GM18951 (cell line): ENCODE measurements at regions not wholly inside any gene's neighbourhood (a gene's known extent, or its start where the extent isn't known, plus 50 kb on each side); places are given as distances from the start of the nearest gene placed in this dataset.
"Not testable (repeated sequence)": the region's sequence is repeated elsewhere in the genome, so short reads cannot be mapped to it uniquely, and the experiment has no call there.

ENCODE experiments used
- POLR2A ChIP-seq: IDR thresholded peaks from 4 replicates; pipeline ENCODE4 v1.6.1; 2011; ENCODE audit warnings: mild to moderate bottlenecking; ENCODE audit not compliant: insufficient read length, insufficient read depth; ENCODE audit errors: extremely low read depth
- in situ Hi-C: fragments of 300-500 bp; cut with MboI; formaldehyde crosslinking; loops from one replicate; pipeline ENCODE4 v1.12.0; 2022; ENCODE audit warnings: low sequenced_read_pairs, mixed read lengths, inconsistent platforms; ENCODE audit not compliant: unreplicated experiment

DNA sequence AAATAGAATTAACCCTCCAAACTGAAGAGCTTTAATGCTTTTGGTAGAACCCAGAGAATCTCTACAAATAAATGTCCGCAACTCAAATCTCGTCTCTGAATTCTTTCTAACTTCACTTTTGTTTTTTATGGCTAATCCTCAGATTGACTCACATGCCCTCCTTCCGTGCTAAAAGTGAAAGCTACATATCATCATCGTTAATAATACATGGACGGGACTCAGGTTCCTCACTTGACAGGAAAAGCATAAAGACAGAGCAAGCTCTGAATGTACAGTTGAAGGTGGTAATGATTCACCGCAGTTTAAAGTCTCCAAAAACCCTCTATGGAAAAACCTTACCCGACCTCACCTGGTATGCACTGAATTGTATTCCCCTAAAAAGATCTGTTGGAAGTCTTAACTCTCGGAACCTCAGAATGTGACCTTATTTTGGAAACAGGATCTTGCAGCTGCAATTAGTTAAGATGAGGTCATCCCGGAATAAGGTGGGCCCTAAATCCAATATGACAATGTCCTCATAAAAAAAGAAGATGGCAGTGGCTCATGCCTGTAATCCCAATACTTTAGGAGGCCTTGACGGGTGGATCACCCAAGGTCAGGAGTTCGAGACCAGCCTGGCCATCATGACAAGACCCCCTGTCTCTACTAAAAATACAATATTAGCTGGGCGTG, 147.4 kb upstream of the FOXN3 start:
- TF ChIP-seq POLR2A: no peak
- in situ Hi-C loops: no loop called here

DNA sequence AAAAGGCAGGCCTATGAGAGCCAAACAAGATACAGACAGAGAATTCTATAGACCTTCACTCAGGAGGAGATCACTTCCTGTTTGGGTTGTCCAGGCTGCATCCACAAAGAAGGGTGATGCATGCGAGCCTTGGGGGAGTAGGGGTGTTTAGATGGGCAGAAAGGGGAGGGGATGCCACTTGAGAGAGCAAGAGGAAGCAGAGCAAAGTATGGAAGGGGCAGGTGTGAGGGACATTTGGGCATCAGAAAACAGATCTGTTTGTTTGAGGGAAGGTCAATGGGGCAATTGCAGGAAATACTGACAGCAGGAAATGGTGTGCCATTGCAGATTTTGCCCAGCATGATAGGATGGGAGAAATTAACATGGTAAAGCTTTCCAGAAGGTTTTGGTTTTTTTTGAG, 146.4 kb upstream of the FOXN3 start:
- in situ Hi-C loops: no loop called here

DNA sequence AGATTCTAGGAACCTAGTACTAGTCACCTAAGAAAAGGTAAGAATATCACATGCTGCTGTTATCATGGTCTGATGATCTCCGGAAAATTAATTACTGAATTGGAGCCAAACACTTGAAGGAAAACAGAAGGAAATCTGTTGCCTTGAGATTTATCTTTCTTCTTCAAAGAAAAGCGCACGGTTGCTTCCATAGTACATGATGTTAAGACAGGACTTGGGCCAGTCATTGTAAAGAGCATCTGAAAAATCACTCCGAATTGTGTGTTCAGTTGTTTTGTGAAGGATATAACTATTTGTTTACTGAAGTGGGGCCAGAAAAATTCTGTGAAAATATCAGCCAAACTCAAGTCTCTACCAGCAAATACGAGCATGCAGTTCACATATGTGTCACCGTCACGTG, 134.9 kb upstream of the FOXN3 start:
- in situ Hi-C loops: no loop called here
- TF ChIP-seq POLR2A: no peak

More for the DNA sequence above, 146.4 kb upstream of the FOXN3 start:
- no peak for TF ChIP-seq POLR2A

DNA sequence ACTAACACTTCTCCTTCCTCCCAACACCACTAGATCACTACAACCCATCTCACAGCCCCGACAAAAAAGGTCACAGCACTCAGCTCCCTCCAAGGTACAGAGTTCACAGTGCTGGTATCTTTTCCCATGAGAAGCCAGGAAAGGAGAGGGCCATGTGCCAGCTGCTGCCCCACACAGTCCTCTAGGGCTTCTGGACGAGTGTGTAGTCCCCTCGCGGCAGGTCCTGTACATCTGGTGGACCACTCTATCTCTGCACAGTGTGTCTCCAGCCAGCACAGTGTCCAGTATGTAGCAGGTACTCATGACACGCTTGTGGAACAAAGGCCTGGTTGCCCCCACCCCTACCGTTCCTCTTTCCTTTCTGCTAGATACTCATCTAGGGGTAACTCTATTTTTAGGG, 134.4 kb upstream of the FOXN3 start:
- no peak for TF ChIP-seq POLR2A
- in situ Hi-C loops: no loop called here

DNA sequence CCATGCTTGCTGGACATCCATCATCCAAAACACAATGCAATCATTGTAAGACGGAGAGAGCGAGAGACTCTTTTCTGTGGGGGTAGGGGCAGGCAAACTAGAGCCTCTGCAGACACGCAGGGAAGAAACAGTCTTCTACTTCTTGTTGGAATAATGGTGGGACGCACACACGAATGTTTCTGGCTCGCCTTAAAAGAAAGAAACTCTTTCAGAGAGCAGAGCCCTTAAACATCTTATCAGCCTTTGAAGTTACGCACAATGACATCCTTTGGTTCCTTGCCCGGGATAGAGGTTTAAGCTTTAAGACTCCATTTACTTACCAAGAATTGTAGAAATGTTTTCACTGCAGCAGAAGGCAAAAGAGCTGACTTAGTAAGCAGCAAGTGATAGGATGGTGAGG, 133.8 kb upstream of the FOXN3 start:
- no peak for TF ChIP-seq POLR2A
- in situ Hi-C loops: no loop called here

DNA sequence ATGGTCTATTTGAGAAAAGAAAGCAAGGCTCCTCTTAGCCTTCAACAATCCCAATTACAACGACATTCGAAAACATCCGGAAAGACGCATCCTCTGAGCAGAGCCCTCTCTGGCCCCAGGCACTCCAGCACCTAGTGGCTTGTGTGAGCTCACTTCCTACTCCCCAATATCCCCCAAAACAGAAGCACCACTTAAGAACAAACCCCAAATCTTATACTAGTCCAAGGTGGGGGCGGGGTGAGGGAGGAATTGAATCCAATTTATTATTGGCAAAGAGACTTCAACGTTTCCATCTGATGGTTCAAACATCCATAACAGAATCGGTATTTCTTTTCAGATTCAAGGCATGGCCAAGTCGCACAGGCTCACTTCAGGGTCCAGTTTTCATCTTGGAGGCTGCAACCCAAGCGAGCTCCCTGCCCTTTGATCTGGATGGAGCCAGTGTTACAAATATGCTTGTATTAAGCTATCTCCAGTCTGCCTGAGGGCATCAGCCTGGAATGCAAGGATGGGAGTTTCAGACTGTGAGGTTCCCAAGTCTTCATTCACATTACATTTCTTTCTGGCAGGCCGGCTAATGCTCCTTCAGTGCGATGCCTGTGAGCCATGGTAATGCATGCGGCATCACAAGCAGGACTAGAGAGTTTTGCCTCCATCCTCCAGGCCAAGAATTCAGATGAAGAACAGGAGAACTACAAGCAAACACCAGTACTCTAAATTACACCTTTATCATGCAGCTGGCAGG, 132.5 kb upstream of the FOXN3 start:
- TF ChIP-seq POLR2A: no peak
- in situ Hi-C loops: no loop called here

DNA sequence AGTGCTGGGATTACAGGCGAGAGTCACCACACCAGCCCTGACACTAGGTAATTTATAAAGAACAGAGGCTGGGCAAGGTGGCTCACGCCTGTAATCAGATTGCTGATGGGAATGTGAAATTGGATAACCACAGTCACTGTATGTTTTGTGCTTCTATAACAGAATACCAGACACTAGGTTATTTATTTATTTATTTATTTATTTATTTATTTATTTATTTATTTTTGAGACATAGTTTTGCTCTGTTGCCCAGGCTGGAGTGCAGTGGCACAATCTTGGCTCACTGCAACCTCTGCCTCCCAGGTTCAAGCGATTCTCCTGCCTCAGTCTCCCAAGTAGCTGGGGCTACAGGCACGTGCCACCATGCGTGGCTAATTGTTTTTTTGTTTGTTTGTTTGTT, 130.0 kb upstream of the FOXN3 start:
- in situ Hi-C loops: not testable (repeated sequence)

DNA sequence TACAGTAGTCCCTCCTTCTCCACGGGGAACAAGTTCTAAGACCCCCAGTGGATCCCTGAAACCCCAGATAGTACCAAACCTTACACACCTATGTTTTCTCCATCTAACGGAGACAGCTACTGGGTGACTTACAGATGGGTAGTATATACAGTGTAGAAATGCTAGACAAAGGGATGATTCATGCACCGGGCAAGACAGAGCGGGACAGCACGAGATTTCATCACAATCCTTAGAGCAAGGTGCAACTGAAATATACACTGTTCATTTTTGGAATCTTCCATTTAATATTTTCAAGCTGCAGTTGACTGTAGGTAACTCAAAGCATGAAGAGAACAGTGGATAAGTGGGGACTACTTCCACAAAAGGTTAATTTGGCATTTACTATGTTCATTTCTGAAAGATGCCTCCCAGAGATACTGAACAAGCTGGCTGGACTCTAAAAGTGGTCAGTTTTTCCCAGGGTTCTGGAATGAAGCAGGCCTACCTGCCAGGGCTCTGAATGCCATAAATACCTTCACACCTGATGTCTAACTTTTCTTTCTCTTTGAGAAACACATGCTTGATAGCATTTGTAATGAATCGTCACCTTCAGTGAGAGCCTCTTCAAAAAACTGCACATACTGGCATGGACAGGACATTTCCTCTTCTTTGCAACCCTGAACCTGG, 127.7 kb upstream of the FOXN3 start:
- TF ChIP-seq POLR2A: no peak
- in situ Hi-C loops: no loop called here

DNA sequence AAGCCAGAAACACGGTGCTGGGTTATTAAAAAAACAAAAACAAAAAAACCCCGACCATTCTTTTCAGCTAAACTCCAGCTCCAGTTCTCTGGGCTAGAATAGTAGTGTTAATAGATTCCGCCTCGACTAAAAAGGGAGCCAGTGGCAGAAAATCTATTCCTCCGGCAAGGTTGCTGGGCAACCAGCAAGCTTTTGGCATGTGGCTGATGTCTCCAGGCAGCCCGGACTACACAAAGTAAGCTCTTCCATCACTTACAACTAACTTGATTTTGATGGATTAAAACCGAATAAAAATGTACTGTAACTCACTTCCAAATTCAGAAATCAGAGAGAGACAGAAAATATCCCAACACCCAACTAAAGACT, 126.4 kb upstream of the FOXN3 start:
- TF ChIP-seq POLR2A: no peak
- in situ Hi-C loops: no loop called here

DNA sequence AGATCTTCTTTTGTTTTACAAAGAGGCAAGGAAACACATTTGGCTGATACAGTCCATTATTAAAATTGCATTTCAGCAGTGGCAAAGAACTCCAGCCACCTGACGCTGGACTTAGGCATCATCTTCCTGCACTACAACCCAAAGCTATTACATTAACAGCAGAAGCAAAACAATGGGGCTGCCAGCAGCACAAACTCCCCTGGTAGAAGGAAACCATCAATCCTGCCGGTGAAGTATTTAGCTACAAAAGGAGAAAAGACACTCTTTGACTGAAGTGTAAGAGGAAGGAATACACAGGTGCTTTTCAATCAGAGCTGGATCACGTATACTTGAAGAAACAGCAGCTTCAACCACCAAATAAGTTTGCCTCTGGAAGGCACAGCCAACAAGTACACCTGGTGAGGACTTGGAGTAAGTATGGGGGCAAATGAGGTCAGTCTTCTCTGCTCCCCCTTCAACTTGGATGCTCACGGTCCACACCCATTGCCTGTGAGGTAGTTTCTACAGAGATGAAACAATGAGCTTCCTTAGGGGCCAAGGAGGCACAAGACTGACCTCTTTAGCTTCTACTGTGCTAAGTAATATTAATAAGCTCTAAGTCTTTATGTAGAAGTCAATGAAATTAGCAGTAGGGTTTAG, 125.9 kb upstream of the FOXN3 start:
- in situ Hi-C loops: no loop called here
- no peak for TF ChIP-seq POLR2A

DNA sequence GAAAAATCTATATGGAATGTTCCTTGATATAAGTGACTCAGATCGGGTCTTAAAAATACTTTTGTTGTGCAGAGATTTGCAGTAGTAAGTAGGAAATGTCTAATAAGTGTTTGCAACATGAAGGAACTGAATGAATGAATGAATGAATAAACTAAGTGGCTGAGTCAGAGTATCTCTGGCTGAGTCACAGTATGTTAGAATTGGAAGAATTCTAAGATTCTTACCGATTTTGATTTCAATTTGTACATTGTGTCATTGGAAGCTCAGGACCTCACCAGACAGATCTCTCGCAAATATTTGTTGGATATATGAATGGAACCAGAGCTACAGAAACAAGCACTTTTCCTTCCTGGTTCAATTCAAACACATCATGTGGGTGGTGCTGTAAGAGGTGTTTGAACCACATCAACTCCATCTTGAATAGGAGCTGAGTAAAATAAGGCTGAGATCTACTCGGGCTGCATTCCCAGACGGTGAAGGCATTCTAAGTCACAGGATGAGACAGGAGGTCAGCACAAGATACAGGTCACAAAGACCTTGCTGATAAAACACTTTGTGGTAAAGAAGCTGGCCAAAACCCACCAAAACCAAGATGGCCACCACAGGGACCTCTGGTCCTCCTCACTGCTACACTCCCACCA, 123.9 kb upstream of the FOXN3 start:
- in situ Hi-C loops: no loop called here

DNA sequence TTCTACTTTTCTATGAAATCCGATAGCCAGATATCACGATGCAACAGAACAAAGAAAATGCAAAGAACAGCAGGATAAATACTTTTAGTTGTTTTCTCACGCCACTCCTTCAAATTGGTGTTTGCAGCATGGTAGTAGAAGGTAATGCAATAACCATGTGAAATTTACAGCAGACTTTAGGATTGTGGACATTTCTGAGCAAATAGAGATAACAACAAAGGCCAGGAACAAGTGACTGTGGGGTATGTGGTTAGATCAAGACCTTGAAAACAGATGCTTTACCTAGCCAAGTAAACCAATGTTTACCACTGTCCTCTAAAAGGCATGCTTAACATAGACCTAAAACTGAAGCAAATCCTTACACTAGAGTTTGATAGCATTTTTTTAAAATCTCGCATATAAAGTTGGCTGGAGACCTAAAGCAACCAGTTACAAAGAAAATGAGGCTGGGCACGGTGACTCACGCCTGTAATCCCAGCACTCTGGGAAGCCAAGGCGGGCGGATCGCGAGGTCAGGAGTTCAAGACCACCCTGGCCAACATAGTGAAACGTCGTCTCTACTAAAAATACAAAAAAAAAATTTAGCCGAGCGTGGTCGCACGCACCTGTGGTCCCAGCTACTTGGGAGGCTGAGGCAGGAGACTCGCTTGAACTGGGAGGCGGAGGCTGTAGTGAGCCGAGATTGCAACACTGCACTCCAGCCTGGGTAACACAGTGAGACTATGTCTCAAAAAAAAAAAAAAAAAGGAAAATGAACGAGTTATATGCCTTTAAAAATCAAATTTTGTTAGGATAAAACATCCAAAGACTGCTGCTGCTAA, 123.2 kb upstream of the FOXN3 start:
- no peak for TF ChIP-seq POLR2A
- in situ Hi-C loops: no loop called here

More for the DNA sequence above, 123.9 kb upstream of the FOXN3 start:
- no peak for TF ChIP-seq POLR2A
